ENCODE measurements at regions not wholly inside any gene's neighbourhood (a gene's known extent, or its start where the extent isn't known, plus 50 kb on each side); places are given as distances from the start of the nearest gene placed in this dataset.

DNA sequence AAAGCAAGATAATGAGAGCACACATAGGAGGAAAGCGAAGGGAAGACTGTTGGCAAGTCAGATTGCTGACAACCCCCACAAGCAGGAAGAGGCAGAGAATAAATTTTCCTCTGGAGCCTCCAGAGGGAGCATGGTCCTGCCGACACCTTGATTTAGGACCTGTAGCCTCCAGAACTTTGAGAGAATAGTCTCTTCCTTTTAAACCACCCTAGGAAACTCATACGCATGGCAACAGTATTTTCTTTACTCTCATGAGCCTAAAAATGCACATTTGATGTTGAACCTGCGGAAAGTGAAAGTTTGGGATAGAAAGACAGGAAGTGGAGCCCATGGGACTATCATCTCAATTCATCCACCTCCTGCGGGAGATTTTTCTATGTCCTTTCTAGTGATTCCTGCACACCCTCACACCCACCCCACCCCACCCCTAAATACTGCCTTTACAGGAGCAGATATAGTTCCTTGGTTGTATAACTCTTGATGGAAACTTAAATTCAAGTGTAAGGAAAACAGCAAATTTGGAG, 116.7 kb upstream of the LPP start:
- TF ChIP-seq, protein P1, sequence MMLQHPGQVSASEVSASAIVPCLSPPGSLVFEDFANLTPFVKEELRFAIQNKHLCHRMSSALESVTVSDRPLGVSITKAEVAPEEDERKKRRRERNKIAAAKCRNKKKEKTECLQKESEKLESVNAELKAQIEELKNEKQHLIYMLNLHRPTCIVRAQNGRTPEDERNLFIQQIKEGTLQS (IDR thresholded peaks at IDR 0.05), result no peak
- TF ChIP-seq CTCF (IDR thresholded peaks at IDR 0.05; ENCODE audit: low read depth, low read length, missing input control) (peak; percentile 68), YY1 (IDR thresholded peaks at IDR 0.05) (no peak), HNF4A (conservative IDR thresholded peaks at IDR 0.05) (peak in 1 of 2 donors; percentile 20), RAD21 (IDR thresholded peaks at IDR 0.05) (peak; percentile 90 to 93)
- peak overlapping the region in 1 of 2 donors; percentile 67 for H3K9ac ChIP-seq (ENCODE audit: low read depth in 1 of 2, low read length in 2 of 2)
- H3K36me3 ChIP-seq (ENCODE audit: control insufficient read depth in 4 of 4, insufficient read depth in 3 of 4, low read depth in 1 of 4, low read length in 3 of 4), result no peaks in the 10 kb centered on the region
- DNase-seq (ENCODE audit: low spot score), result no peak
- peak overlapping the region in 1 of 2 donors; percentile 70 for H3K27ac ChIP-seq (ENCODE audit: low read depth in 1 of 2, low read length in 2 of 2)
- peak overlapping the region in 2 of 3 donors; percentile 3 to 44 for H3K4me3 ChIP-seq (ENCODE audit: low read depth in 1 of 3, low read length in 3 of 3)
- 31% methylated on average over 5 of the region's 5 CpGs for WGBS
- H3K4me1 ChIP-seq (ENCODE audit: control insufficient read depth in 4 of 4, insufficient read depth in 4 of 4, low read length in 3 of 4), result peaks cover 3 to 25% (median 16%) of the 10 kb centered on the region in 4 donors
- no peaks in the 10 kb centered on the region for H3K27me3 ChIP-seq (ENCODE audit: control insufficient read depth in 4 of 4, insufficient read depth in 4 of 4, low read length in 3 of 4)
- H3K9me3 ChIP-seq (ENCODE audit: control insufficient read depth in 4 of 4, low read length in 3 of 4), result no peaks in the 10 kb centered on the region

- Histone ChIP-seq H3K36me3 (ENCODE audit: control insufficient read depth in 4 of 4, insufficient read depth in 3 of 4, low read depth in 1 of 4, low read length in 3 of 4) (no peaks in the 10 kb centered on the region), H3K27ac (ENCODE audit: low read depth in 1 of 2, low read length in 2 of 2) (no peak overlapping the region), H3K4me3 (ENCODE audit: low read depth in 1 of 3, low read length in 3 of 3) (no peak overlapping the region), H3K9me3 (ENCODE audit: control insufficient read depth in 4 of 4, low read length in 3 of 4) (no peaks in the 10 kb centered on the region), H3K9ac (ENCODE audit: low read depth in 1 of 2, low read length in 2 of 2) (no peak overlapping the region), H3K27me3 (ENCODE audit: control insufficient read depth in 4 of 4, insufficient read depth in 4 of 4, low read length in 3 of 4) (no peaks in the 10 kb centered on the region), H3K4me1 (ENCODE audit: control insufficient read depth in 4 of 4, insufficient read depth in 4 of 4, low read length in 3 of 4) (peaks cover 3 to 25% (median 16%) of the 10 kb centered on the region in 4 donors)
- DNase-seq (ENCODE audit: low spot score), result no peak
- 85% methylated on average over 6 of the region's 6 CpGs for WGBS
- no peak for TF ChIP-seq EGR1 (IDR thresholded peaks at IDR 0.05; ENCODE audit: low read depth in 2 of 2)
- TF ChIP-seq CTCF (IDR thresholded peaks at IDR 0.05; ENCODE audit: low read depth, low read length, missing input control), result no peak
- no peak for TF ChIP-seq TAF1 (conservative IDR thresholded peaks at IDR 0.05)
- TF ChIP-seq HNF4A (conservative IDR thresholded peaks at IDR 0.05), result no peak
- no peak for TF ChIP-seq GABPA (IDR thresholded peaks at IDR 0.05 in 1 of 2, conservative IDR thresholded peaks at IDR 0.05 in 1 of 2)
- TF ChIP-seq NR2F2 (IDR thresholded peaks at IDR 0.05), result no peak
- TF ChIP-seq MAX (IDR thresholded peaks at IDR 0.05), result no peak
- no peak for TF ChIP-seq FOXA1 (IDR thresholded peaks at IDR 0.05)
- no peak for TF ChIP-seq YY1 (IDR thresholded peaks at IDR 0.05)
- TF ChIP-seq, protein P1 (IDR thresholded peaks at IDR 0.05), result no peak
- no peak for TF ChIP-seq ZBTB33 (IDR thresholded peaks at IDR 0.05)
- no peak for TF ChIP-seq SP1 (IDR thresholded peaks at IDR 0.05)
- TF ChIP-seq RXRA (IDR thresholded peaks at IDR 0.05), result no peak
- TF ChIP-seq JUND (IDR thresholded peaks at IDR 0.05), result no peak
- no peak for TF ChIP-seq HNF4G (IDR thresholded peaks at IDR 0.05)
- no peak for TF ChIP-seq REST (IDR thresholded peaks at IDR 0.05)
- TF ChIP-seq RAD21 (IDR thresholded peaks at IDR 0.05), result no peak
Observed at GRCh38 chr3:188037965-188038581, 115.9 kb upstream of the LPP start.

Measured in liver (tissue), 8 donors.